NT2/D1 (cell line): ENCODE measurements at regions not wholly inside any gene's neighbourhood (a gene's known extent, or its start where the extent isn't known, plus 50 kb on each side); places are given as distances from the start of the nearest gene placed in this dataset.
A peak's percentile ranks its signal among the peaks of the same experiment; 100 is the strongest.
"Not testable (repeated sequence)": the region's sequence is repeated elsewhere in the genome, so short reads cannot be mapped to it uniquely, and the experiment has no call there.

ENCODE experiments used
- DNase-seq: peaks from one replicate; pipeline ENCODE4 v3.0.0-alpha.2; 2011; ENCODE audit warnings: low read depth, low spot score
- H3K27me3 ChIP-seq: 2 replicates; pipeline ENCODE4 v1.6.0; 2011; ENCODE audit warnings: mild to moderate bottlenecking; ENCODE audit not compliant: insufficient read length, insufficient read depth
- H3K36me3 ChIP-seq: 2 replicates; pipeline ENCODE4 v1.6.1; 2011; ENCODE audit warnings: mild to moderate bottlenecking, low read length, mixed read lengths; ENCODE audit not compliant: insufficient read depth, insufficient read length
- H3K4me1 ChIP-seq: 2 replicates; pipeline ENCODE4 v1.5.1; 2011; ENCODE audit not compliant: insufficient read depth, insufficient read length
- H3K4me3 ChIP-seq: 2 replicates; pipeline ENCODE4 v1.5.1; 2011; ENCODE audit warnings: low read depth; ENCODE audit not compliant: insufficient read length
- H3K9ac ChIP-seq: 2 replicates; pipeline ENCODE4 v1.6.0; 2011; ENCODE audit warnings: low read depth; ENCODE audit not compliant: insufficient read length
- H3K9me3 ChIP-seq: 2 replicates; pipeline ENCODE4 v1.5.1; 2011; ENCODE audit warnings: mild to moderate bottlenecking, low read length; ENCODE audit not compliant: insufficient read depth
- SUZ12 ChIP-seq: IDR thresholded peaks from 2 replicates; pipeline ENCODE4 v1.6.1; 2011; ENCODE audit not compliant: insufficient read length, insufficient read depth; ENCODE audit errors: extremely low read depth
- YY1 ChIP-seq: IDR thresholded peaks from 2 replicates; pipeline ENCODE4 v1.6.1; 2011; ENCODE audit not compliant: insufficient read length, insufficient read depth
- ZNF274 ChIP-seq: IDR thresholded peaks from 2 replicates; pipeline ENCODE4 v1.6.1; 2011; ENCODE audit warnings: mild to moderate bottlenecking, low read depth, low read length

DNA sequence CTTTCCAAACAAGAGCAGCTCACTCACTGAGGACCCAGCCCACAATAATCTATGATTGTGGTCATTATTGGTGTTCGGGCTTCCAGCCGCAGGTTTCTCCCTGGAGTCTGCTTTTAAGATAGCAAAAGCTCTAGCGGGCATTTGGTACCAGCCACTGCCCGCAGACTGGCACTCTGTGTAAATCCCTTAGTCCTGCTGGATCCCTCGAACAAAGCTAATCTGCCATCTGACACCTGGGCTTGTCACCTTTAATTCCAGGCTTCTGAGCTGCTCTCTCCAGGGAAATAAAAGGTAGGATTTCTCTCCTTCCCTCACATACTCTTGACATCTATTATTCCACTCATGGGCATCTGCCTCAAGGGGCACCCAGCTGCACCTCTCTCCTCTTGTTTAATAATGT lies 158.7 kb downstream of the PDCD6IP start:
- Histone ChIP-seq H3K4me1 (no peaks in the 10 kb centered on the region), H3K4me3 (no peak overlapping the region), H3K9me3 (no peaks in the 10 kb centered on the region), H3K27me3 (no peaks in the 10 kb centered on the region), H3K36me3 (no peaks in the 10 kb centered on the region), H3K9ac (no peak overlapping the region)
- no peak for DNase-seq
- TF ChIP-seq SUZ12 (no peak), ZNF274 (no peak), YY1 (no peak)

DNA sequence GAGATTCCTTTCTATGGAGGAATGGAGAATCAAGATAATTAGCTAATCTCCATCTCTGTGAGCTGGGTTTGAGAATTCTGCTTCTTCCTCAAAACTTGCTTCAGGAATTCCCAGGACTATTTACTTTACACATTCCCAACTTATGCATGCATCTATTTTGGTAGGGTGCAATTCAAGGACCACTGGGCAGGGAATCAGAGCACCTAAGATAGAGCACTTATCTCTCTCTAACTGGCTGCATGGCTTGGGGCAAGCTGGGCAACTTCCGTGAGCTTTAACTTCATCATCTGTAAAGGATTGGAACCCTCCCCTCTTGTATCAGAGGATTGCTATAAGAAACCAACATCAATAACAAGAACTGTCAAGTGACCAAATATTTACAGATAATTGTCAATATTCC lies 160.2 kb downstream of the PDCD6IP start:
- Histone ChIP-seq H3K4me3 (no peak overlapping the region), H3K4me1 (no peaks in the 10 kb centered on the region), H3K36me3 (no peaks in the 10 kb centered on the region), H3K9me3 (no peaks in the 10 kb centered on the region), H3K27me3 (no peaks in the 10 kb centered on the region), H3K9ac (no peak overlapping the region)
- DNase-seq: no peak
- TF ChIP-seq SUZ12 (no peak), ZNF274 (no peak), YY1 (no peak)

DNA sequence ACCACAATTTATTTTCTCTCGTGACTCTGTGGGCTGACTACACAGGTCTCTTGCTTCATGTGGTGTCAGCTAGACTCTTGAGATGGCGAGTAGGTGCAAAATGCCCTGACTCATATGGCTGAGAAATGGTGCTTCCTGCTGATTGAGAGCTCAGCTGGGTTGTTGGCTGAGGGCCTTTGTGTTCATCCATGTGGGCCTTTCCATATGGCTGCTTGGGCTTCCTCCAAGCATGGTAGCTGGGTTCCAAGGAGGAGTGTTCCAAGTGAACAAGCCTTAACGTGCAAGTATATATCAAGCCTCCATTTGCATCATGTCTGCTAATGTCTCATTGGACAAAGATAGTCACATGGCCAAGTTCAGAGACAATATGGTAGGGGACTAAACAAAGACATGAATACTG lies 164.0 kb downstream of the PDCD6IP start:
- Histone ChIP-seq H3K4me3 (no peak overlapping the region), H3K4me1 (no peaks in the 10 kb centered on the region), H3K27me3 (no peaks in the 10 kb centered on the region), H3K9me3 (no peaks in the 10 kb centered on the region), H3K9ac (no peak overlapping the region), H3K36me3 (no peaks in the 10 kb centered on the region)
- TF ChIP-seq ZNF274 (no peak), SUZ12 (no peak)
- DNase-seq: no peak

DNA sequence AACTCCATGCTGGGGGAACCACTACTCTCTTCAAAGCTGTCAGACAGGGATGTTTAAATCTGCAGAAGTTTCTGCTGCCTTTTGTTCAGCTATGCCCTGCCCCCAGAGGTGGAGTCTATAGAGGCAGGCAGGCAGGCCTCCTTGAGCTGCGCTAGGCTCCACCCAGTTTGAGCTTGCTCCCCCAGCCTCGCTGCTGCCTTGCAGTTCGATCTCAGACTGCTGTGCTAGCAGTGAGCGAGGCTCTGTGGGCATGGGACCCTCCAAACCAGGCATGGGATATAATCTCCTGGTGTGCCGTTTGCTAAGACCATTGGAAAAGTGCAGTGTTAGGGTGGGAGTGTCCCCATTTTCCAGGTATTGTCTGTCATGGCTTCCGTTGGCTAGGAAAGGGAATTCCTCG lies 171.8 kb downstream of the PDCD6IP start:
- peaks cover 15% of the 10 kb centered on the region; the same call in 1 of the 2 replicates for H3K9me3 ChIP-seq

DNA sequence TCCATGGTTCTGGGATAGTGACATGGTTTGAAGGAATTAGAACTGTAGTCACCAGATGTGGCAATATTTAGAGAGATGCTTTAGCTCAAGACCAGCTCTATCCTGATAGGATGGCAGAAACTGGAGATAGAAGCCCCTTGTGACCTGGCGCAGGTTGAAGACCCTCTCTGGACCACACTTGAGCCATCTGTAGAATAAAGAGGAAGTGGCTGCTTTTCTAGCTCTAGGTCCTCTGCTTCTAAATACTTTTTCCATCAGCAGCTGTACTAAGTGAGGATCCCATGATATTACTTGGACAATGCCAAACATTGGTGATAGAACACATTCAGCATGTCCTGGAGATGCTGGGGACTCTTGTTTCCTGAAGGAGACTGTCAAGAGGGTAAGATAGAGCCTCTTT lies 172.6 kb downstream of the PDCD6IP start:
- Histone ChIP-seq H3K9me3 (peaks cover 15% of the 10 kb centered on the region; the same call in 1 of the 2 replicates), H3K4me3 (no peak overlapping the region), H3K4me1 (no peaks in the 10 kb centered on the region), H3K9ac (no peak overlapping the region), H3K27me3 (no peaks in the 10 kb centered on the region), H3K36me3 (no peaks in the 10 kb centered on the region)
- no peak for DNase-seq
- TF ChIP-seq ZNF274 (no peak), YY1 (no peak)

More for the DNA sequence above, 171.8 kb downstream of the PDCD6IP start:
- DNase-seq, H3K9ac ChIP-seq, H3K36me3 ChIP-seq, H3K4me1 ChIP-seq, H3K4me3 ChIP-seq, H3K27me3 ChIP-seq: not testable (repeated sequence)

DNA sequence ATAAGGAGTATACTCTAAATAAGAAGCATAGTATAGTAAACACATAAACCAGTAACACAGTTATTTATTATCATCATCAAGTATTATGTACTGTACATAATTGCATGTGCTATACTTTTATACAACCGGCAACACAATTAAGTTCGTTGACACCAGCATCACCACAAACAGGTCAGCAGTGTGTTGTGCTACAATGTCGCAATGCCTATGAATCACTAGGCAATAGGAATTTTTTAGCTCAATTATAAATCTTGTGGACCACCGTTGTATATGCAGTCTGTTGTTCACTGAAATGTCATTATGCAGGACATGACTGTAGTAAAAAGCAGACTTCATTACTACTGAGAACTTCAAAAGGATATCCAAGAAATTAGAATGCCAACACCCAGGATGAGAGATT lies 177.0 kb downstream of the PDCD6IP start:
- TF ChIP-seq ZNF274: no peak
- TF ChIP-seq SUZ12: no peak
- no peak for TF ChIP-seq YY1
- no peak for DNase-seq
- H3K4me1 ChIP-seq: no peaks in the 10 kb centered on the region
- no peaks in the 10 kb centered on the region for H3K36me3 ChIP-seq
- H3K4me3 ChIP-seq: no peak overlapping the region
- no peaks in the 10 kb centered on the region for H3K27me3 ChIP-seq
- peaks cover 9% of the 10 kb centered on the region; the same call in 1 of the 2 replicates for H3K9me3 ChIP-seq
- H3K9ac ChIP-seq: no peak overlapping the region

DNA sequence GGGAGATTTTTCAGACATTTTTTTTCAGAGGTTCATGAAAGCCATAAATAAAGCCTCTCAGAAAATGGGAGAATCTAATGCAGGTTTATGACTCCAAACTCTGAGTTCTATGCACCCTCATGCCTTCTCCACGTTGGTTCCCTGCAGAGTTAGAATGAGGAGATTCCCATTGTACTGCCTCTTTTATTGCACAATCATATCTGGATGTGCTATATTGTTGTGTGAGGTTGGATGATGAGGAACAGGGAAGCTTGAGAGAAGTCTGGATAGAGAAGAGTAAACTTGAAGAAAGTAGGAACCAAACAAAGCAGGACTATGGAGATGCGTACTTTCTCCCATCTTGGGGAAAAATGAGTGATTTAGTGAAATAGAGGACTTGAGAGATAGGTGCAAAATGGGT lies 178.8 kb downstream of the PDCD6IP start:
- Histone ChIP-seq H3K4me3 (no peak overlapping the region), H3K9ac (no peak overlapping the region), H3K9me3 (no peaks in the 10 kb centered on the region), H3K4me1 (no peaks in the 10 kb centered on the region), H3K36me3 (no peaks in the 10 kb centered on the region), H3K27me3 (no peaks in the 10 kb centered on the region)
- DNase-seq: no peak
- TF ChIP-seq YY1: no peak
- TF ChIP-seq ZNF274: no peak
- no peak for TF ChIP-seq SUZ12

DNA sequence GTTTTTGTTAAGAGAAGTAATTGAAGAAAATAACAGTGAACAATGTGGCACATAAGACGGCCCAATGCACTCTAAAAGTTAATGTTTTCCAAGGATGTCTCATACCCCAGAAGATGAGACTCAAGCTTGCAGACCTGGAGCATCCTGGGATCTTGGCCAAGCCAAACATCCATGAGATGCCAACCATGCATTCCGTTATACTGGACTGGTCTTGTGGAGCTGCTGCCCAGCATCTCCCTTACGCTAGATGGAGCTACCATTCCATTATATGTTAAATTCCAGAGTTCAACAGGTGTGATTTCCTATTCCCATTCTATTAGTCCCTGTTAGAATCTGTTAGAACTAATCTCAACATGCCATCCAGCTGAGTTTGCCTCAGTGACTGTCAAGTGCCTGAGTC lies 181.8 kb downstream of the PDCD6IP start:
- Histone ChIP-seq H3K4me3 (no peak overlapping the region), H3K36me3 (no peaks in the 10 kb centered on the region), H3K9me3 (no peaks in the 10 kb centered on the region), H3K27me3 (no peaks in the 10 kb centered on the region), H3K4me1 (no peaks in the 10 kb centered on the region), H3K9ac (no peak overlapping the region)
- DNase-seq: peak; percentile 13
- no peak for TF ChIP-seq ZNF274
- TF ChIP-seq YY1: no peak
- no peak for TF ChIP-seq SUZ12
